ENCODE measurements at regions not wholly inside any gene's neighbourhood (a gene's known extent, or its start where the extent isn't known, plus 50 kb on each side); places are given as distances from the start of the nearest gene placed in this dataset.
A peak's percentile ranks its signal among the peaks of the same experiment; 100 is the strongest.
"Not testable (repeated sequence)": the region's sequence is repeated elsewhere in the genome, so short reads cannot be mapped to it uniquely, and the experiment has no call there.

DNA sequence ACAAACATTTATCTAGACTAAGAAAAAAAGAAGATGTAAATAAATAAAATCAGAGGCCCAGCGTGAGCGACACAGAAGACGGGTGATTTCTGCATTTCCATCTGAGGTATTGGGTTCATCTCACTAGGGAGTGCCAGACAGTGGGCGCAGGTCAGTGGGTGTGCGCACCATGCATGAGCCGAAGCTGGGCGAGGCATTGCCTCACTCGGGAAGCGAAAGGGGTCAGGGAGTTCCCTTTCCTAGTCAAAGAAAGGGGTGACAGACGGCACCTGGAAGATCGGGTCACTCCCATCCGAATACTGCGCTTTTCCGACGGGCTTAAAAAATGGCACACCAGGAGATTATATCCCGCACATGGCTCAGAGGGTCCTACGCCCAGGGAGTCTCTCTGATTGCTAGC lies 79.5 kb upstream of the ABCD2 start:
- not testable (repeated sequence) for DNase-seq (ENCODE audit: low read depth)

DNA sequence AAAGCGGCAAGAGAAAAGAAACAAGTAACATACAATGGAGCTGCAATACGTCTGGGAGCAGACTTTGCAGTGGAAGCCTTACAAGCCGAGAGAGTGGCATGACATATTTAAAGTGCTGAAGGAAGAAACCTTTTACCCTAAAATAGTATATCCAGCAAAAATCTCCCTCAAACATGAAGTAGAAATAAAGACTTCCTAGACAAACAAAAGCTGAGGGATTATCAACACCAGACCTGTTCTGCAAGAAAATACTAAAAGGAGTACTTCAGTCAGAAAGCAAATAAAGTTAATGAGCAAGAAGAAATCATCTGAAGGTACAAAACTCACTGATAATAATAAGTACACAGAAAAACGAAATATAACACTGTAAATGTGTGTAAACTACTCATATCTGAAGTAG lies 77.5 kb upstream of the ABCD2 start:
- DNase-seq (ENCODE audit: low read depth) = no peak

DNA sequence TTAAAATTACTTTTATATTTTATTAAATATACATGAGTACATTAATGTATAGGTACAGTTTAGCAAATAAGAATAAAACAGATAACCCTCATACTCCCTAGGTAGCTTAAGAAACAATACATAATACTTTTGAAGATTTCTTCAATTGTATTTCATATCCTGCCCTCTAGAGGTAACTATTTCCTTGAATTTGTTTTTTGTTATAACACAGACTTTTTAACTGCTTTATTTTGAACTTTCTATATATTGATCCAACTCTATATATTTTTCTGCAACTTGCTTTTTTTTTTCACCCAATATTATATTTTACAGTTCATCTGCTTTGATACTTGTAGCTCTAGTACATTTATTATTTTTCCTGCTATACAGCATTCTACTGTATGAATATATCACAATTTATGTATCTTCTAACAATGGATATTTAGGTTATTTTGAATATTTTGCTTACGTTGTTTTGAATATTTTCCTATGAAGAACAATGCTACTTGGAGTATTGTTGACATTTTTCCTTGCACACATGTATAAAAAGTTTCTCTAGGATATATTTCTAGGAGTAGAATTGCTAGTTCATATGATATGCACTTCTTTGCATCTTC lies 72.8 kb upstream of the ABCD2 start:
- peak; percentile 53 for DNase-seq (ENCODE audit: low read depth)

DNA sequence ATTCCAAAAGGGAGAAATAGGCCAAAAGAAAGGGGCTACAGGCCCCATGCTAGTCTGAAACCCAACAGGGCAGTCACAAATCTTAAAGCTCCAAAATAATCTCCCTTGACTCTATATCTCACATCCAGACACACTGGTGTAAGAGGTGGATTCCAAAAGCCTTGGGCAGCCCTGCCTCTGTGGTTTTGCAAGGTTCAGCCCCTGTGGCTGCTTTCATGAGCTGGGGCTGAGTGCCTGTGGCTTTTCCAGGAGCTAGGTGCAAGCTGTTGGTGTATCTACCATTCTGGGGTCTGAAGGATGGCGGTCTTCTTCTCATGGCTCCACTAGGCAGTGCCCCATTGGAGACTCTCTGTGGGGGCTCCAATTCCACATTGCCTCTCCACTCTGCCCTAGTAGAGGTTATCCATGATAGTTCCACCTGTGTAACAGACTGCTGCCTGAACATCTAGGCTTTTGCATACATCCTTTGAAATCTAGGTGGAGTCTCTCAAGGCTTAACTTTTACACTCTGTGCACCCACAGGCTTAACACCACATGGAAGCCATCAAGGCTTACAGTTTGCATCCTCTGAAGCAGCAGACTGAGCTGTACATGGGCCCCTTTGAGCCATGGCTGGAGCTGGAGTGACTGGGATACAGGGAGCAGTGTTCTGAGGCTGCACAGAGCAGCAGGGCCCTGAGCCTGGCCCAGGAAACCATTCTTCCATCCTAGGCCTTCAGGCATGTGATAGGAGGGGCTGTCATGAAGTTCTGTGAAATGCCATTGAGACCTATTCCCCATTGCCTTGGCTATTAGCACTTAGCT lies 66.5 kb upstream of the ABCD2 start:
- no peak for DNase-seq (ENCODE audit: low read depth)

DNA sequence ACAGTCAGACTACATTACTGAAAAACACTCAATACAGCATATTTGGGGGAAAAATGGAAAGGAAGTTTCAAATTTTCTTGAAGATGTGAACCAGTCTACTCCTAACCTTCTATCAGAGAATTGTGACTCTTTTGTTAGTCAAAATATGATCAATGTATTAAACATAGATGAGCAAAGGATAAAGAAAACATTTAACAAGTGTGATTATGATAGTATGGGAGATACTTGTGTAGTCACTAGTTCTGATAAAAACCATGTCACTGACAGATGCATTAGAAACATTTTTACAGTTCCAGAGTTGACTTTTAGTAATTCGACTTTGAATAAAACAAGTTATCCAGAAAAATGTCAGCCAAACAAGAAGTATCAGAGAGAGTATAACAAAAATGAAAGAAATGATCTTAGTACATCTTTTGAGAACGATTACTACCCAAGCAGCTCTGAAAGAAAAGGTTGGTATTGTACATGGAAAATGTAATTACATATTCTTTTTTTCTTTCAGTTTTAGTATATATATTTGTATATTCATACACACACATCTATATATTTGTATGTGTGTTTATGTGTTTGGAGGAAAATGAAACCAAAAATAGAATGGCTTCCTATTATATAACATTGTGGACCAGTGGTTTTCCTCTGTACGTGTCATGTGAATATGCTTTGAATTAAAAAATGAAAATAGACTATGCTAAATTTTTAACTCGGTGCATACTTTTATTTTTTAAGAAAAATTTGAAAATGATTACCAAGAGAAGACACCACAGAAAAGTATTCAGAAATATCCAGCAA lies 63.3 kb upstream of the ABCD2 start:
- DNase-seq (ENCODE audit: low read depth) = no peak

DNA sequence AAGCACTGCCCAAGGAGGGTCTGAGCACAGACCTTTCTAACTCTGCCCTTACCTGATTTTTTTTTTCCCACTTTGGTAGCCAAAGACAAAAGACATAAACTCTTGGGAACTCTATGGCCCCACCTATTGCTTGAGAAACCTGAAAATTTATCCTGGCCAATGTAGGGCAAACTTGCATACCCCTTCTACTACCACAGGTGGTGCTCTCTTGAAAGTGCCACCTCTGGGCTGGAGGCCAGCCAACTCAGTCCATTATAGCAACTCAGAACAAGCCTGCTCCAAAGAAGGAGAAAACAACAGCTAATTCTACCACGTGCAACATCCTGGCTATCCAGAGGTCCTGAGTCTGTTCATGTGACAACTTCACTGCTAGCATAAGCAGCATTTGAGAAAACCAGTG lies 55.7 kb upstream of the ABCD2 start:
- DNase-seq (ENCODE audit: low read depth) = no peak

DNA sequence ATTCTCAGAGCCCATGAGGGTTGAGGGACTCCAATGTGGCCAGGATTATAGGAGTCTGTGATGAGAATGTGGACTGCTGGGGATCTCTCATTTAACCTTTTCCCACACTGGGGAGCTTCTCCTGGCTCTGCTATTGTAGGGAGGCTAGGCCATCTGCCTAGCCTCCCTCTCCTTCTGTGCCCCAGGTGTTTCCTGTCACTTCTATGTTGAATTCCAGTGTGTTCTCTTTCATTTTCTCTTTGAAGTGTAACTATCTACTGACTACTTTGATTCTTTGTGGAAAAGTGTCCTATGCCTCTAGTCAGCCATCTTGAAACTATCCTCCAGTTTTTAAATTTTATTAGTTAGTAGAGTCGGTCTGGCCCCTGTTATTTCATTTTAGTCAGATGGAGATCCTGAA lies 53.4 kb upstream of the ABCD2 start:
- no peak for DNase-seq (ENCODE audit: low read depth)

DNA sequence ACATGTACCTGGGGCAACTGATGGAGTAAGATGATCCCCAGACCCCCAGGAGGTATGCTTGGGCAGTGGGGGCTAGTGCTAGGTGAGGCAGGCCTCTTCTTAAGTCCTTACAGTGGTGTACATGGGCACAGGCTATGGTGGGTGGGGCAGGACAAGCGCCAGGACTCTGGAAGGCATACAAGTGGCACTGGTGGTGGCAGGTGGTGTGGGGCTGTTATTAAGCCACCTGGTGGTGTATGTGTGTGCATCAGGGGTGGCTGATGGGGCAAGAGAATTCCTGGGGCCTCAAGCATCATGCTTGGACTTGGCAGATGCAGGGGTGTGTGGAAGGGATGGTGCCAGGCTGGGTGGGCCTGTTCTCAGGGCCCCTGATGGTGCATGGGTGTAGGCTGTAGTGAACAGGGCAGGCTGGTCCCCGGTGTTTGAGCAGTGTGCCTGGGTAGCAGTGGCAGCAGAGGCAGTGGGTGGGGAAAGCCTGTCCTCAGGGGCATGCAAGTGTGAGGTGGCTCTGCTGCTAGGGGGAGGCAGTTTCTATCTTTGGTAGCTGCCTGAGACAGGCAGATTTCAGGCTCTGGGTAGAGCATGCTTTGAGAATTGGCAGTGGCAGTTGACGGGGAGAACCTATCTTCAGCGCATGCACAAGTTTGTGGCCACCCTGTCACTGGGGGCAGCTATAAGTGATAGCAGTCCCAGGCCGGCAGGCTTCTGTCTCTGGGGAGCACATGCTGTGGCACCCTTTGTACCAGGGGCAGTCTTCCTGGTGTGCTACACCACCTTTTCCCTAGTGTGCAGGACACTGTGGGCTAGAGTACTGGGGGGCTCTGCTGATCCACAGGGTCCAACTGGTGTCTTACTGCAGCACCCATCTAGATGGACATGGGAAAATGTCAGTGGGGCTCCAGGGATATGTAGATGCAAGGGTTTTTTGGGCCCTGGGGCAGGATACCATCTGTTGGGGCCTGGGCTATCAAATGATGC lies 52.6 kb upstream of the ABCD2 start:
- DNase-seq (ENCODE audit: low read depth) = no peak

DNA sequence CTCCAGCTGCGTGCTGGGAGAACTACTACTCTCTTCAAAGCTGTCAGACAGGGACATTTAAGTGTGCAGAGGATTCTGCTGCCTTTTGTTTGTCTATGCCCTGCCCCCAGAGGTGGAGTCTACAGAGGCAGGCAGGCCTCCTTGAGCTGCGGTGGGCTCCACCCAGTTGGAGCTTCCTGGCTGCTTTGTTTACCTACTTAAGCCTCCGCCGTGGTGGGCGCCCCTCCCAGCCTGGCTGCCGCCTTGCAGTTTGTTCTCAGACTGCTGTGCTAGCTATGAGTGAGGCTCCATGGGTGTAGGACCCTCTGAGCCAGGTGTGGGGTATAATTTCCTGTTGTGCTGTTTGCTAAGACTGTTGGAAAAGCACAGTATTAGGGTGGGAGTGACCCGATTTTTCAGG lies 49.9 kb upstream of the ABCD2 start:
- DNase-seq (ENCODE audit: low read depth) = not testable (repeated sequence)

All from renal cortical epithelial cell (primary cell).